Astrocyte (in vitro differentiated cells and primary cell): ENCODE measurements at regions not wholly inside any gene's neighbourhood (a gene's known extent, or its start where the extent isn't known, plus 50 kb on each side); places are given as distances from the start of the nearest gene placed in this dataset.

Source experiments
- CTCF ChIP-seq: IDR thresholded peaks from 2 replicates; pipeline ENCODE4 v1.5.1; 2011; ENCODE audit warnings: low read depth, mild to moderate bottlenecking, inconsistent platforms, low read length, moderate library complexity; ENCODE audit not compliant: insufficient read depth
- EZH2 ChIP-seq: IDR thresholded peaks from 2 replicates; pipeline ENCODE4 v1.6.1; 2012; ENCODE audit warnings: mild to moderate bottlenecking, low read length, inconsistent platforms; ENCODE audit not compliant: insufficient read depth

- TF ChIP-seq CTCF (no peak), EZH2 (no peak)
Measured at GRCh38 chr16:63447121-63447520, 1410.9 kb upstream of the CDH8 start.
